HL-60 (cell line): ENCODE measurements at regions not wholly inside any gene's neighbourhood (a gene's known extent, or its start where the extent isn't known, plus 50 kb on each side); places are given as distances from the start of the nearest gene placed in this dataset.

Experiments
- DNase-seq, 2 experiments: peaks; one replicate each; pipeline ENCODE4 v3.0.0-alpha.2; 2010 to 2020; ENCODE audit warnings: low read depth in 1 of 2, low spot score in 1 of 2
- H3K27ac ChIP-seq: fragments of 250-450 bp; sonication (Bioruptor Pico); replicated peaks from 2 replicates; pipeline ENCODE4 v1.5.1; 2020; ENCODE audit warnings: mild to moderate bottlenecking, moderate library complexity
- H3K27me3 ChIP-seq: fragments of 250-450 bp; sonication (Bioruptor Pico); 2 replicates; pipeline ENCODE4 v1.5.1; 2021; ENCODE audit warnings: mild to moderate bottlenecking, moderate library complexity; ENCODE audit not compliant: insufficient read depth, poor library complexity, severe bottlenecking
- H3K4me3 ChIP-seq: replicated peaks from 2 replicates; pipeline ENCODE4 v1.5.1; 2011; ENCODE audit warnings: mild to moderate bottlenecking, control low read depth, low read length; ENCODE audit not compliant: insufficient read depth
- CTCF ChIP-seq: IDR thresholded peaks from one replicate; pipeline ENCODE4 v1.5.1; 2011; ENCODE audit warnings: low read length, control low read depth, inconsistent platforms; ENCODE audit not compliant: insufficient read depth
- GABPA ChIP-seq: IDR thresholded peaks from 2 replicates; pipeline ENCODE4 v1.6.1; 2012; ENCODE audit warnings: low read depth
- POLR2AphosphoS5 ChIP-seq: IDR thresholded peaks from 2 replicates; pipeline ENCODE4 v1.6.1; 2012; ENCODE audit warnings: low read depth
- REST ChIP-seq: IDR thresholded peaks from 2 replicates; pipeline ENCODE4 v1.6.1; 2012; ENCODE audit warnings: low read depth; ENCODE audit not compliant: insufficient replicate concordance
- SPI1 ChIP-seq: IDR thresholded peaks from 2 replicates; pipeline ENCODE4 v1.6.1; 2012; ENCODE audit warnings: low read depth, mild to moderate bottlenecking, borderline replicate concordance

GRCh38 chr22:23516304-23516703 is 63.8 kb downstream of the IGLL1 start:
- Histone ChIP-seq H3K27me3 (peaks cover 5% of the 10 kb centered on the region), H3K4me3 (no peak overlapping the region), H3K27ac (no peak overlapping the region)
- no peak for DNase-seq
- no peak for TF ChIP-seq CTCF
- TF ChIP-seq REST = no peak
- TF ChIP-seq POLR2AphosphoS5 = no peak
- TF ChIP-seq SPI1 = no peak
- no peak for TF ChIP-seq GABPA

- no peaks in the 10 kb centered on the region for H3K27me3 ChIP-seq
- no peak for TF ChIP-seq POLR2AphosphoS5
- TF ChIP-seq CTCF = no peak
- no peak for TF ChIP-seq SPI1
- TF ChIP-seq GABPA = no peak
- TF ChIP-seq REST = no peak
- no peak overlapping the region for H3K4me3 ChIP-seq
- no peak for DNase-seq
- H3K27ac ChIP-seq = no peak overlapping the region
Measured at GRCh38 chr22:23514322-23515038, 65.6 kb downstream of the IGLL1 start.

GRCh38 chr22:23513705-23514104 is 66.4 kb downstream of the IGLL1 start:
- no peak overlapping the region for H3K27ac ChIP-seq
- no peak overlapping the region for H3K4me3 ChIP-seq
- no peaks in the 10 kb centered on the region for H3K27me3 ChIP-seq
- TF ChIP-seq REST = no peak
- no peak for TF ChIP-seq GABPA
- TF ChIP-seq CTCF = no peak
- TF ChIP-seq POLR2AphosphoS5 = no peak
- no peak for TF ChIP-seq SPI1
- no peak for DNase-seq
